Endothelial cell of umbilical vein (primary cell): ENCODE measurements at regions not wholly inside any gene's neighbourhood (a gene's known extent, or its start where the extent isn't known, plus 50 kb on each side); places are given as distances from the start of the nearest gene placed in this dataset.

Source experiments
- BruUV-seq: library from RNA; stranded (reverse); fragments of 400-500 nt; replicated peaks from 2 replicates; lab custom pipeline; 2021; lab: Mats Ljungman, UMichigan
- CTCF ChIA-PET: fragments of 300-600, 350-600 bp; sonication (Branson Sonifier 250); formaldehyde crosslinking; loops from one replicate; lab custom pipeline; 2021; ENCODE audit warnings: antibody characterized with exemption, inconsistent platforms; lab: Charles Lee
- POLR2A ChIA-PET: fragments of 300-600, 350-600 bp; sonication (Branson Sonifier 250); formaldehyde crosslinking; loops from one replicate; lab custom pipeline; 2021; ENCODE audit warnings: antibody characterized with exemption, inconsistent platforms; lab: Charles Lee
- DNase-seq: peaks from one replicate; pipeline ENCODE4 v3.0.0-alpha.2; 2011; ENCODE audit warnings: low read depth, low spot score
- FAIRE-seq: peaks from 2 replicates; lab custom pipeline; 2011; peaks lifted over from hg19 to GRCh38; lab: Jason Lieb, UNC
- H2AFZ ChIP-seq: 2 replicates; pipeline ENCODE4 v1.6.0; 2012; ENCODE audit warnings: low read depth, low read length, control low read depth, inconsistent platforms
- H3K27ac ChIP-seq: 2 replicates; pipeline ENCODE4 v1.5.1; 2011; ENCODE audit warnings: low read depth, mild to moderate bottlenecking, control low read depth, low read length, moderate library complexity; ENCODE audit not compliant: insufficient read depth
- H3K27me3 ChIP-seq, 2 experiments: 2 replicates each; pipeline versions ENCODE4 v1.6.0 to v1.6.1; 2011; ENCODE audit warnings: low read length in 2 of 2, mixed read lengths in 1 of 2; ENCODE audit not compliant: control insufficient read depth in 2 of 2, insufficient read depth in 2 of 2
- H3K36me3 ChIP-seq, 2 experiments: 2 replicates in 1 of 2; 3 replicates in 1 of 2; pipeline ENCODE4 v1.5.1; 2011; ENCODE audit warnings: low read length in 2 of 2, mild to moderate bottlenecking in 1 of 2, moderate library complexity in 1 of 2; ENCODE audit not compliant: control insufficient read depth in 2 of 2, insufficient read depth in 2 of 2; ENCODE audit errors: extremely low read depth in 1 of 2
- H3K4me1 ChIP-seq: 3 replicates; pipeline ENCODE4 v1.5.1; 2011; ENCODE audit warnings: mild to moderate bottlenecking, low read length; ENCODE audit not compliant: control insufficient read depth, insufficient read depth; ENCODE audit errors: extremely low read depth
- H3K4me2 ChIP-seq: 2 replicates; pipeline ENCODE4 v1.6.1; 2011; ENCODE audit warnings: low read length, control low read depth, mixed read lengths; ENCODE audit not compliant: insufficient read depth
- H3K4me3 ChIP-seq, 3 experiments: fragments of 200-600 bp in 1 of 3; sonication (generic), shearing (Covaris generic) in 1 of 3; replicated peaks in 1 of 3; 2 replicates each; pipeline ENCODE4 v1.5.1; 2011 to 2016; ENCODE audit warnings: control low read depth in 3 of 3, low read length in 3 of 3, mild to moderate bottlenecking in 2 of 3, inconsistent platforms in 1 of 3, low read depth in 1 of 3, moderate library complexity in 1 of 3; ENCODE audit not compliant: insufficient read depth in 1 of 3
- H3K79me2 ChIP-seq: 2 replicates; pipeline ENCODE4 v1.6.0; 2012; ENCODE audit warnings: low read length, inconsistent platforms; ENCODE audit not compliant: control insufficient read depth, insufficient read depth
- H3K9ac ChIP-seq: replicated peaks from 2 replicates; pipeline ENCODE3; 2011; ENCODE audit warnings: low read length, control low read depth; ENCODE audit not compliant: insufficient read depth; ENCODE audit errors: extremely low read depth
- H3K9me1 ChIP-seq: replicated peaks from 3 replicates; pipeline ENCODE4 v1.6.0; 2011; ENCODE audit warnings: mild to moderate bottlenecking, low read length; ENCODE audit not compliant: control insufficient read depth, insufficient read depth; ENCODE audit errors: extremely low read depth
- H3K9me3 ChIP-seq: replicated peaks from 2 replicates; pipeline ENCODE4 v1.5.1; 2012; ENCODE audit warnings: low read length, inconsistent platforms; ENCODE audit not compliant: control insufficient read depth, insufficient read depth
- H4K20me1 ChIP-seq: replicated peaks from 2 replicates; pipeline ENCODE3; 2011; ENCODE audit warnings: mild to moderate bottlenecking, low read length; ENCODE audit not compliant: control insufficient read depth, insufficient read depth; ENCODE audit errors: extremely low read depth
- EZH2 ChIP-seq: IDR thresholded peaks from 2 replicates; pipeline ENCODE4 v1.6.1; 2012; ENCODE audit warnings: borderline replicate concordance, low read depth, mild to moderate bottlenecking, moderate library complexity, low read length, inconsistent platforms; ENCODE audit not compliant: severe bottlenecking
- FOS ChIP-seq: IDR thresholded peaks from 2 replicates; pipeline ENCODE4 v1.6.1; 2011; ENCODE audit warnings: mild to moderate bottlenecking, low read length, moderate library complexity, borderline replicate concordance; ENCODE audit not compliant: insufficient read depth
- GATA2 ChIP-seq: IDR thresholded peaks from 2 replicates; pipeline ENCODE4 v1.7.0; 2011; ENCODE audit warnings: low read depth, mild to moderate bottlenecking, moderate library complexity, mixed read lengths, low read length; ENCODE audit not compliant: insufficient read length, insufficient read depth
- JUN ChIP-seq: IDR thresholded peaks from 2 replicates; pipeline ENCODE4 v1.6.1; 2011; ENCODE audit warnings: borderline replicate concordance, low read depth; ENCODE audit not compliant: insufficient read length, insufficient read depth
- MYC ChIP-seq: IDR thresholded peaks from one replicate; pipeline ENCODE4 v1.6.1; 2011; ENCODE audit warnings: mild to moderate bottlenecking, low read depth, low read length
- POLR2A ChIP-seq: IDR thresholded peaks from 2 replicates; pipeline ENCODE4 v1.6.1; 2012; ENCODE audit warnings: low read depth, mild to moderate bottlenecking, control low read depth, low read length
- POLR2AphosphoS5 ChIP-seq: IDR thresholded peaks from 2 replicates; pipeline ENCODE4 v1.6.1; 2012; ENCODE audit warnings: low read depth, mild to moderate bottlenecking, control low read depth, low read length, moderate library complexity; ENCODE audit not compliant: insufficient read depth
- dilution Hi-C: fragments of 300-500 bp; cut with MboI; formaldehyde crosslinking; loops from one replicate; pipeline ENCODE4 v1.15.0; 2019; ENCODE audit warnings: low sequenced_read_pairs; ENCODE audit not compliant: extremely low pct_ligation_motif_present
- intact Hi-C: fragments of 100-400 bp; cut with micrococcal nuclease; formaldehyde crosslinking; loops from one replicate; pipeline ENCODE4 v1.10.0; 2022
- TF ChIP-seq, protein P1 (sequence below), 2 donors: IDR thresholded peaks; 1 replicate in 1 of 2; 2 replicates in 1 of 2; pipeline ENCODE4 v1.5.1; 2011; ENCODE audit warnings: low read length in 2 of 2, mild to moderate bottlenecking in 2 of 2, moderate library complexity in 2 of 2, control low read depth in 1 of 2, inconsistent platforms in 1 of 2, low read depth in 1 of 2; ENCODE audit not compliant: insufficient read depth in 1 of 2; ENCODE audit errors: extremely low read depth in 1 of 2
- TF ChIP-seq, protein P2 (sequence below): IDR thresholded peaks from 2 replicates; pipeline ENCODE4 v1.6.1; 2011; ENCODE audit not compliant: insufficient read depth, insufficient read length

DNA sequence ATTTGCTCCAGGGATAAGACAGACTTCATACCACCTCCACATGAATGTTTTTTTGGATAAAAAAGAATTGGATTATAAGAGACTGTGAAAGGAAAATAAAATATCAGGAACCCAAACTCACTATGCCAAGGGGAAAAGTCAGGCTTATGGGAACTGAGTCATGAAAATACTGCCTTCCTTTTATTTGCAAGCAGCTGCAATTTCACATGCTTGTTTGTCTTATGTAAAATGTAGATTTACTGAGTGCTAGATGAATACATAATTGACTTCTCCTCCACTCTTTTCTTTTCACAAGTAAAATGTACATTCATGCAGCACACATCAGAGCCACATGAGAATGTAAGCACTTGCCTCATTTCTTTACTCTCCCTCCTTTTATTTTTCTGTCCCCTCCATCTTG is 940.8 kb upstream of the MBL2 start:
- CTCF ChIA-PET: no interaction called here
- Histone ChIP-seq H3K9me3 (no peaks in the 10 kb centered on the region), H4K20me1 (no peaks in the 10 kb centered on the region), H3K9ac (no peak overlapping the region), H3K79me2 (no peaks in the 10 kb centered on the region), H3K27ac (no peak overlapping the region), H2AFZ (no peak overlapping the region), H3K36me3 (no peaks in the 10 kb centered on the region), H3K4me3 (no peak overlapping the region), H3K27me3 (no peaks in the 10 kb centered on the region), H3K4me2 (no peak overlapping the region), H3K4me1 (no peaks in the 10 kb centered on the region), H3K9me1 (no peaks in the 10 kb centered on the region)
- intact Hi-C loops: no loop called here
- dilution Hi-C loops: no loop called here
- TF ChIP-seq, protein P1, sequence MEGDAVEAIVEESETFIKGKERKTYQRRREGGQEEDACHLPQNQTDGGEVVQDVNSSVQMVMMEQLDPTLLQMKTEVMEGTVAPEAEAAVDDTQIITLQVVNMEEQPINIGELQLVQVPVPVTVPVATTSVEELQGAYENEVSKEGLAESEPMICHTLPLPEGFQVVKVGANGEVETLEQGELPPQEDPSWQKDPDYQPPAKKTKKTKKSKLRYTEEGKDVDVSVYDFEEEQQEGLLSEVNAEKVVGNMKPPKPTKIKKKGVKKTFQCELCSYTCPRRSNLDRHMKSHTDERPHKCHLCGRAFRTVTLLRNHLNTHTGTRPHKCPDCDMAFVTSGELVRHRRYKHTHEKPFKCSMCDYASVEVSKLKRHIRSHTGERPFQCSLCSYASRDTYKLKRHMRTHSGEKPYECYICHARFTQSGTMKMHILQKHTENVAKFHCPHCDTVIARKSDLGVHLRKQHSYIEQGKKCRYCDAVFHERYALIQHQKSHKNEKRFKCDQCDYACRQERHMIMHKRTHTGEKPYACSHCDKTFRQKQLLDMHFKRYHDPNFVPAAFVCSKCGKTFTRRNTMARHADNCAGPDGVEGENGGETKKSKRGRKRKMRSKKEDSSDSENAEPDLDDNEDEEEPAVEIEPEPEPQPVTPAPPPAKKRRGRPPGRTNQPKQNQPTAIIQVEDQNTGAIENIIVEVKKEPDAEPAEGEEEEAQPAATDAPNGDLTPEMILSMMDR (IDR thresholded peaks at IDR 0.05; ENCODE audit: extremely low read depth in 1 of 2, insufficient read depth in 1 of 2, low read depth in 1 of 2, low read length in 2 of 2): no peak
- TF ChIP-seq FOS (no peak), JUN (no peak), POLR2AphosphoS5 (no peak), GATA2 (no peak), MYC (no peak), POLR2A (no peak), EZH2 (no peak)
- TF ChIP-seq, protein P2, sequence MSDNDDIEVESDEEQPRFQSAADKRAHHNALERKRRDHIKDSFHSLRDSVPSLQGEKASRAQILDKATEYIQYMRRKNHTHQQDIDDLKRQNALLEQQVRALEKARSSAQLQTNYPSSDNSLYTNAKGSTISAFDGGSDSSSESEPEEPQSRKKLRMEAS: no peak
- peak; percentile 18 for FAIRE-seq
- no peak for DNase-seq
- POLR2A ChIA-PET: no interaction called here
- no TSS peak for BruUV-seq
